Stimulated activated naive CD8-positive, alpha-beta T cell treated with anti-CD3 and anti-CD28 coated beads, Interleukin-15, Interleukin-2, amounts not matched to agents 100 U/mL and 50 U/mL, for 24 hours (primary cell): ENCODE measurements at regions not wholly inside any gene's neighbourhood (a gene's known extent, or its start where the extent isn't known, plus 50 kb on each side); places are given as distances from the start of the nearest gene placed in this dataset.

Experiments
- ATAC-seq: fragments of 150-1000 bp; cut with Tn5 transposase; one replicate; pipeline ENCODE4 v1.10.0; 2021
- DNase-seq: peaks from one replicate; pipeline ENCODE4 v3.0.0; 2021

GRCh38 chr4:96175871-96176270, 336.0 kb downstream of the PDHA2 start:
- ATAC-seq (no peak), DNase-seq (no peak)

GRCh38 chr4:96183611-96184010, 343.7 kb downstream of the PDHA2 start:
- DNase-seq, result no peak

GRCh38 chr4:96186593-96186992, 346.7 kb downstream of the PDHA2 start:
- DNase-seq (no peak), ATAC-seq (no peak)

More at GRCh38 chr4:96183611-96184010, 343.7 kb downstream of the PDHA2 start:
- no peak for ATAC-seq

- DNase-seq (no peak), ATAC-seq (no peak)
Observed at GRCh38 chr4:96189761-96190160, 349.9 kb downstream of the PDHA2 start.

- ATAC-seq (no peak), DNase-seq (no peak)
Observed at GRCh38 chr4:96193061-96193460, 353.2 kb downstream of the PDHA2 start.

- ATAC-seq (no peak), DNase-seq (no peak)
Observed at GRCh38 chr4:96194993-96195392, 355.1 kb downstream of the PDHA2 start.

- ATAC-seq, result no peak
Observed at GRCh38 chr4:96205143-96205936, 365.4 kb downstream of the PDHA2 start.

GRCh38 chr4:96227515-96227914, 387.6 kb downstream of the PDHA2 start:
- ATAC-seq (no peak), DNase-seq (no peak)

More at GRCh38 chr4:96205143-96205936, 365.4 kb downstream of the PDHA2 start:
- no peak for DNase-seq

GRCh38 chr4:96228463-96228862, 388.6 kb downstream of the PDHA2 start:
- ATAC-seq, result no peak
- no peak for DNase-seq

GRCh38 chr4:96240041-96240440, 400.1 kb downstream of the PDHA2 start:
- ATAC-seq (no peak), DNase-seq (no peak)

- DNase-seq (no peak), ATAC-seq (no peak)
Observed at GRCh38 chr4:96241819-96242218, 401.9 kb downstream of the PDHA2 start.

- DNase-seq, result no peak
- ATAC-seq, result no peak
Observed at GRCh38 chr4:96247096-96247495, 407.2 kb downstream of the PDHA2 start.

GRCh38 chr4:96248225-96248624, 408.3 kb downstream of the PDHA2 start:
- ATAC-seq (no peak), DNase-seq (no peak)

- ATAC-seq, result no peak
- no peak for DNase-seq
Observed at GRCh38 chr4:96260064-96260682, 420.3 kb downstream of the PDHA2 start.

GRCh38 chr4:96262057-96262456, 422.2 kb downstream of the PDHA2 start:
- ATAC-seq (no peak), DNase-seq (no peak)

GRCh38 chr4:96263291-96263690, 423.4 kb downstream of the PDHA2 start:
- ATAC-seq, result no peak
- DNase-seq, result no peak

- ATAC-seq (no peak), DNase-seq (no peak)
Observed at GRCh38 chr4:96264941-96265463, 425.1 kb downstream of the PDHA2 start.

GRCh38 chr4:96293806-96294205, 453.9 kb downstream of the PDHA2 start:
- no peak for ATAC-seq

GRCh38 chr4:96295143-96295741, 455.3 kb downstream of the PDHA2 start:
- ATAC-seq (no peak), DNase-seq (no peak)

More at GRCh38 chr4:96293806-96294205, 453.9 kb downstream of the PDHA2 start:
- no peak for DNase-seq

GRCh38 chr4:96301715-96302114, 461.8 kb downstream of the PDHA2 start:
- DNase-seq (no peak), ATAC-seq (no peak)

- ATAC-seq, result no peak
- DNase-seq, result no peak
Observed at GRCh38 chr4:96305030-96305429, 465.1 kb downstream of the PDHA2 start.

- DNase-seq, result no peak
- ATAC-seq, result no peak
Observed at GRCh38 chr4:96312046-96312685, 472.3 kb downstream of the PDHA2 start.

- DNase-seq (no peak), ATAC-seq (no peak)
Observed at GRCh38 chr4:96315815-96316214, 475.9 kb downstream of the PDHA2 start.
